ENCODE measurements at regions not wholly inside any gene's neighbourhood (a gene's known extent, or its start where the extent isn't known, plus 50 kb on each side); places are given as distances from the start of the nearest gene placed in this dataset.

- intact Hi-C loops (cut with DNase I; ENCODE audit: low total_unique reads) = no loop called here
- no peaks in the 10 kb centered on the region for H3K36me3 ChIP-seq
- peaks cover 0 to 9% (median 0%) of the 10 kb centered on the region in 8 donors for H3K9me3 ChIP-seq
- no peak for DNase-seq
- H3K4me3 ChIP-seq = no peak overlapping the region
- no peak for TF ChIP-seq POLR2AphosphoS5 (IDR thresholded peaks at IDR 0.05)
- TF ChIP-seq POLR2A (IDR thresholded peaks at IDR 0.05) = no peak
- TF ChIP-seq CTCF (IDR thresholded peaks at IDR 0.05 in 8 of 11, conservative IDR thresholded peaks at IDR 0.05 in 3 of 11) = no peak
- no peaks in the 10 kb centered on the region for H3K4me1 ChIP-seq
- H3K27me3 ChIP-seq (replicated peaks in 1 of 7) = no peaks in the 10 kb centered on the region
- no peak overlapping the region for H3K27ac ChIP-seq
- 50 to 70% (median 61%) methylated on average over 7 of the region's 7 CpGs for WGBS, 5 donors
Measured at GRCh38 chr18:38971881-38972280, 1406.3 kb upstream of the CELF4 start.

GRCh38 chr18:38966841-38967240, 1401.2 kb upstream of the CELF4 start:
- DNase-seq = no peak
- Histone ChIP-seq H3K9me3 (peaks cover 0 to 9% (median 0%) of the 10 kb centered on the region in 8 donors), H3K27me3 (replicated peaks in 1 of 7) (no peaks in the 10 kb centered on the region), H3K27ac (no peak overlapping the region), H3K4me3 (no peak overlapping the region), H3K4me1 (no peaks in the 10 kb centered on the region), H3K36me3 (no peaks in the 10 kb centered on the region)
- TF ChIP-seq CTCF (IDR thresholded peaks at IDR 0.05 in 8 of 11, conservative IDR thresholded peaks at IDR 0.05 in 3 of 11) = no peak
- no peak for TF ChIP-seq POLR2A (IDR thresholded peaks at IDR 0.05)
- no peak for TF ChIP-seq POLR2AphosphoS5 (IDR thresholded peaks at IDR 0.05)
- intact Hi-C loops (cut with DNase I; ENCODE audit: low total_unique reads) = no loop called here

- no peak for TF ChIP-seq POLR2AphosphoS5 (IDR thresholded peaks at IDR 0.05)
- TF ChIP-seq POLR2A (IDR thresholded peaks at IDR 0.05) = no peak
- no peak for TF ChIP-seq CTCF (IDR thresholded peaks at IDR 0.05 in 8 of 11, conservative IDR thresholded peaks at IDR 0.05 in 3 of 11)
Measured at GRCh38 chr18:38963943-38964660, 1398.5 kb upstream of the CELF4 start.

GRCh38 chr18:38961880-38962279, 1396.3 kb upstream of the CELF4 start:
- TF ChIP-seq POLR2A (IDR thresholded peaks at IDR 0.05) (no peak), POLR2AphosphoS5 (IDR thresholded peaks at IDR 0.05) (no peak)
- intact Hi-C loops (cut with DNase I; ENCODE audit: low total_unique reads) = no loop called here
- 33 to 65% (median 54%) methylated on average over 1 of the region's 1 CpG for WGBS, 5 donors
- Histone ChIP-seq H3K36me3 (no peaks in the 10 kb centered on the region), H3K27ac (no peak overlapping the region), H3K4me1 (no peaks in the 10 kb centered on the region), H3K27me3 (replicated peaks in 1 of 7) (no peaks in the 10 kb centered on the region), H3K4me3 (no peak overlapping the region), H3K9me3 (no peaks in the 10 kb centered on the region)
- DNase-seq = no peak

More at GRCh38 chr18:38963943-38964660, 1398.5 kb upstream of the CELF4 start:
- intact Hi-C loops (cut with DNase I; ENCODE audit: low total_unique reads) = no loop called here
- H3K27me3 ChIP-seq (replicated peaks in 1 of 7) = no peaks in the 10 kb centered on the region
- WGBS, 5 donors = 44 to 63% (median 55%) methylated on average over 3 of the region's 3 CpGs
- no peaks in the 10 kb centered on the region for H3K4me1 ChIP-seq
- DNase-seq = no peak
- H3K9me3 ChIP-seq = peaks cover 0 to 3% (median 0%) of the 10 kb centered on the region in 8 donors
- H3K27ac ChIP-seq = no peak overlapping the region
- no peak overlapping the region for H3K4me3 ChIP-seq
- H3K36me3 ChIP-seq = no peaks in the 10 kb centered on the region
